Esophagus muscularis mucosa (tissue), 4 donors: ENCODE measurements at regions not wholly inside any gene's neighbourhood (a gene's known extent, or its start where the extent isn't known, plus 50 kb on each side); places are given as distances from the start of the nearest gene placed in this dataset.

Source experiments
- DNase-seq: peaks from one replicate; pipeline ENCODE4 v3.0.0-alpha.2; 2017; ENCODE audit errors: extremely low spot score
- H3K27ac ChIP-seq, 4 donors: fragments of 200-600 bp; sonication (generic); replicated peaks in 1 of 4; 1 replicate in 3 of 4; 2 replicates in 1 of 4; pipeline ENCODE4 v1.5.1; 2016 to 2019; ENCODE audit warnings: mild to moderate bottlenecking in 1 of 4
- H3K27me3 ChIP-seq, 4 donors: fragments of 200-600 bp; sonication (generic); one replicate each; pipeline versions ENCODE4 v1.5.1 to v1.6.0; 2016 to 2019
- H3K36me3 ChIP-seq, 4 donors: fragments of 200-600 bp; sonication (generic); one replicate each; pipeline ENCODE4 v1.5.1; 2016 to 2019
- H3K4me1 ChIP-seq, 4 donors: fragments of 200-600 bp; sonication (generic); one replicate each; pipeline ENCODE4 v1.5.1; 2016 to 2019
- H3K4me3 ChIP-seq, 4 donors: fragments of 200-600 bp; sonication (generic); 1 replicate in 2 of 4; 2 replicates in 2 of 4; pipeline ENCODE4 v1.5.1; 2016 to 2019; ENCODE audit warnings: mild to moderate bottlenecking in 4 of 4, moderate library complexity in 1 of 4
- H3K9me3 ChIP-seq, 4 donors: fragments of 200-600 bp; sonication (generic); 1 replicate in 3 of 4; 2 replicates in 1 of 4; pipeline ENCODE4 v1.5.1; 2016 to 2019
- CTCF ChIP-seq, 3 experiments: fragments of 200-600 bp in 2 of 3; fragments of 450-650 bp in 1 of 3; sonication (generic) in 2 of 3; IDR thresholded peaks; one replicate each; pipeline ENCODE4 v1.5.1; 2017 to 2019; ENCODE audit warnings: antibody characterized with exemption in 3 of 3, mild to moderate bottlenecking in 2 of 3, moderate library complexity in 1 of 3
- EP300 ChIP-seq: sonication (generic); formaldehyde crosslinking; IDR thresholded peaks from one replicate; pipeline ENCODE4 v1.6.1; 2017; ENCODE audit warnings: antibody characterized with exemption
- POLR2A ChIP-seq: fragments of 450-650 bp; IDR thresholded peaks from one replicate; pipeline ENCODE4 v1.6.1; 2017; ENCODE audit warnings: antibody characterized with exemption, moderate library complexity, mild to moderate bottlenecking, low read depth
- POLR2AphosphoS5 ChIP-seq, 2 donors: sonication (generic); formaldehyde crosslinking; IDR thresholded peaks; one replicate each; pipeline ENCODE4 v1.6.1; 2017; ENCODE audit warnings: antibody characterized with exemption in 2 of 2
- WGBS: methylation state at CpG from one replicate; pipeline ENCODE4 v1.1.5; 2018; 5-methylcytosine and 5-hydroxymethylcytosine counted together
- intact Hi-C: fragments of 100-400 bp; cut with DNase I; formaldehyde crosslinking; loops from one replicate; pipeline ENCODE4 v1.15.1; 2023

GRCh38 chr10:4579844-4580243, 246.2 kb upstream of the AKR1E2 start:
- intact Hi-C loops = no loop called here
- TF ChIP-seq POLR2A (no peak), CTCF (IDR thresholded peaks at IDR 0.05) (no peak), POLR2AphosphoS5 (IDR thresholded peaks at IDR 0.05) (no peak), EP300 (no peak)
- no peak overlapping the region for H3K4me3 ChIP-seq
- no peak for DNase-seq
- H3K4me1 ChIP-seq = no peaks in the 10 kb centered on the region
- H3K27me3 ChIP-seq = no peaks in the 10 kb centered on the region
- no peak overlapping the region for H3K27ac ChIP-seq
- WGBS = 86% methylated on average over 3 of the region's 3 CpGs
- no peaks in the 10 kb centered on the region for H3K9me3 ChIP-seq
- H3K36me3 ChIP-seq = no peaks in the 10 kb centered on the region

- Histone ChIP-seq H3K4me3 (no peak overlapping the region), H3K36me3 (no peaks in the 10 kb centered on the region), H3K4me1 (no peaks in the 10 kb centered on the region), H3K9me3 (no peaks in the 10 kb centered on the region), H3K27ac (no peak overlapping the region), H3K27me3 (no peaks in the 10 kb centered on the region)
- 87% methylated on average over 3 of the region's 3 CpGs for WGBS
- no peak for TF ChIP-seq POLR2AphosphoS5 (IDR thresholded peaks at IDR 0.05)
- TF ChIP-seq CTCF (IDR thresholded peaks at IDR 0.05) = no peak
- no peak for TF ChIP-seq EP300
- TF ChIP-seq POLR2A = no peak
- DNase-seq = no peak
- intact Hi-C loops = no loop called here
These were observed 249.8 kb upstream of the AKR1E2 start for GRCh38 chr10:4576206-4576605.

- DNase-seq = no peak
- Histone ChIP-seq H3K4me1 (no peaks in the 10 kb centered on the region), H3K27ac (no peak overlapping the region), H3K4me3 (no peak overlapping the region), H3K27me3 (no peaks in the 10 kb centered on the region), H3K9me3 (no peaks in the 10 kb centered on the region), H3K36me3 (no peaks in the 10 kb centered on the region)
- intact Hi-C loops = no loop called here
- TF ChIP-seq CTCF (IDR thresholded peaks at IDR 0.05) (no peak), EP300 (no peak), POLR2A (no peak), POLR2AphosphoS5 (IDR thresholded peaks at IDR 0.05) (no peak)
- 79% methylated on average over 3 of the region's 3 CpGs for WGBS
These were observed 256.9 kb upstream of the AKR1E2 start for GRCh38 chr10:4569151-4569550.

GRCh38 chr10:4568731-4569130, 257.3 kb upstream of the AKR1E2 start:
- intact Hi-C loops = no loop called here
- no peaks in the 10 kb centered on the region for H3K9me3 ChIP-seq
- 92% methylated on average over 4 of the region's 4 CpGs for WGBS
- H3K4me3 ChIP-seq = no peak overlapping the region
- H3K36me3 ChIP-seq = no peaks in the 10 kb centered on the region
- DNase-seq = no peak
- H3K27me3 ChIP-seq = no peaks in the 10 kb centered on the region
- H3K4me1 ChIP-seq = no peaks in the 10 kb centered on the region
- H3K27ac ChIP-seq = no peak overlapping the region
- TF ChIP-seq POLR2A (no peak), EP300 (no peak), POLR2AphosphoS5 (IDR thresholded peaks at IDR 0.05) (no peak), CTCF (IDR thresholded peaks at IDR 0.05) (no peak)

- TF ChIP-seq POLR2AphosphoS5 (IDR thresholded peaks at IDR 0.05) = no peak
- no peak for TF ChIP-seq POLR2A
- TF ChIP-seq CTCF (IDR thresholded peaks at IDR 0.05) = no peak
- no peak for TF ChIP-seq EP300
These were observed 257.9 kb upstream of the AKR1E2 start for GRCh38 chr10:4568086-4568485.

More at GRCh38 chr10:4568086-4568485, 257.9 kb upstream of the AKR1E2 start:
- H3K27ac ChIP-seq = no peak overlapping the region
- no peaks in the 10 kb centered on the region for H3K27me3 ChIP-seq
- H3K9me3 ChIP-seq = no peaks in the 10 kb centered on the region
- WGBS = 87% methylated on average over 1 of the region's 1 CpG
- no peaks in the 10 kb centered on the region for H3K36me3 ChIP-seq
- no peak for DNase-seq
- intact Hi-C loops = no loop called here
- H3K4me3 ChIP-seq = no peak overlapping the region
- H3K4me1 ChIP-seq = no peaks in the 10 kb centered on the region
